ENCODE measurements at regions not wholly inside any gene's neighbourhood (a gene's known extent, or its start where the extent isn't known, plus 50 kb on each side); places are given as distances from the start of the nearest gene placed in this dataset.

GRCh38 chr20:48281501-48281900, 496.2 kb upstream of the SULF2 start:
- H3K27ac ChIP-seq, result no peak overlapping the region
- no peak for TF ChIP-seq CTCF (IDR thresholded peaks at IDR 0.05)
- no peaks in the 10 kb centered on the region for H3K36me3 ChIP-seq
- H3K4me1 ChIP-seq (ENCODE audit: control insufficient read depth in 1 of 2, insufficient read depth in 1 of 2, low read depth in 1 of 2, low read length in 1 of 2), result no peaks in the 10 kb centered on the region
- peaks cover 6% of the 10 kb centered on the region for H3K27me3 ChIP-seq
- no peak overlapping the region for H3K4me3 ChIP-seq (ENCODE audit: low read depth in 1 of 2, low read length in 1 of 2)
- H3K9me3 ChIP-seq, result no peaks in the 10 kb centered on the region

- Histone ChIP-seq H3K9me3 (no peaks in the 10 kb centered on the region), H3K36me3 (no peaks in the 10 kb centered on the region), H3K27ac (no peak overlapping the region), H3K4me3 (ENCODE audit: low read depth in 1 of 2, low read length in 1 of 2) (no peak overlapping the region), H3K4me1 (ENCODE audit: control insufficient read depth in 1 of 2, insufficient read depth in 1 of 2, low read depth in 1 of 2, low read length in 1 of 2) (no peaks in the 10 kb centered on the region), H3K27me3 (peaks cover 6% of the 10 kb centered on the region)
- TF ChIP-seq CTCF (IDR thresholded peaks at IDR 0.05), result no peak
Observed at GRCh38 chr20:48278961-48279481, 493.7 kb upstream of the SULF2 start.

DNA sequence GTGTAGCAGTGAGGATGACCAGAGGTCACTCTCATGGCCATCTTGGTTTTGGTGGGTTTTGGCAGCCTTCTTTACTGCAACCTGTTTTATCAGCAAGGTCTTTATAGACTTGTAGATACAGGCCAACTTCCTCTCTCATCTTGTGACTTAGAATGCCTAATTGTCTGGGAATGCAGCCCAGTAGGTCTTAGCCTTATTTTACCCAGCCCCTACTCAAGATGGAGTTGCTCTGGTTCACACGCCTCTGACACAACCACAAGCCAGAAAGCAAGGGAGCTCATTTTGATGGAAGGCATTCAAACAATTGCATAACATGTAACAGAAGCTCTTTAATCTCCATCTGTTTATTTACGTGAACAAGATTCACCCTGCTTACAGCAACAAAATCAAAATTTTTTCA, 492.0 kb upstream of the SULF2 start:
- Histone ChIP-seq H3K36me3 (no peaks in the 10 kb centered on the region), H3K27me3 (no peaks in the 10 kb centered on the region), H3K27ac (no peak overlapping the region), H3K4me3 (ENCODE audit: low read depth in 1 of 2, low read length in 1 of 2) (no peak overlapping the region), H3K9me3 (no peaks in the 10 kb centered on the region), H3K4me1 (ENCODE audit: control insufficient read depth in 1 of 2, insufficient read depth in 1 of 2, low read depth in 1 of 2, low read length in 1 of 2) (no peaks in the 10 kb centered on the region)
- TF ChIP-seq CTCF (IDR thresholded peaks at IDR 0.05), result no peak

- Histone ChIP-seq H3K27me3 (no peaks in the 10 kb centered on the region), H3K4me3 (ENCODE audit: low read depth in 1 of 2, low read length in 1 of 2) (no peak overlapping the region), H3K4me1 (ENCODE audit: control insufficient read depth in 1 of 2, insufficient read depth in 1 of 2, low read depth in 1 of 2, low read length in 1 of 2) (no peaks in the 10 kb centered on the region), H3K9me3 (no peaks in the 10 kb centered on the region), H3K36me3 (no peaks in the 10 kb centered on the region), H3K27ac (no peak overlapping the region)
- TF ChIP-seq CTCF (IDR thresholded peaks at IDR 0.05), result no peak
Observed at GRCh38 chr20:48276021-48276342, 490.7 kb upstream of the SULF2 start.

GRCh38 chr20:48275286-48276020, 490.2 kb upstream of the SULF2 start:
- TF ChIP-seq CTCF (IDR thresholded peaks at IDR 0.05), result no peak
- Histone ChIP-seq H3K4me1 (ENCODE audit: control insufficient read depth in 1 of 2, insufficient read depth in 1 of 2, low read depth in 1 of 2, low read length in 1 of 2) (no peaks in the 10 kb centered on the region), H3K27ac (no peak overlapping the region), H3K9me3 (no peaks in the 10 kb centered on the region), H3K4me3 (ENCODE audit: low read depth in 1 of 2, low read length in 1 of 2) (no peak overlapping the region), H3K27me3 (no peaks in the 10 kb centered on the region), H3K36me3 (no peaks in the 10 kb centered on the region)
